ENCODE measurements at regions not wholly inside any gene's neighbourhood (a gene's known extent, or its start where the extent isn't known, plus 50 kb on each side); places are given as distances from the start of the nearest gene placed in this dataset.

GRCh38 chr3:64351713-64352638, 126.7 kb upstream of the PRICKLE2 start:
- peak; percentile 59 for DNase-seq

DNA sequence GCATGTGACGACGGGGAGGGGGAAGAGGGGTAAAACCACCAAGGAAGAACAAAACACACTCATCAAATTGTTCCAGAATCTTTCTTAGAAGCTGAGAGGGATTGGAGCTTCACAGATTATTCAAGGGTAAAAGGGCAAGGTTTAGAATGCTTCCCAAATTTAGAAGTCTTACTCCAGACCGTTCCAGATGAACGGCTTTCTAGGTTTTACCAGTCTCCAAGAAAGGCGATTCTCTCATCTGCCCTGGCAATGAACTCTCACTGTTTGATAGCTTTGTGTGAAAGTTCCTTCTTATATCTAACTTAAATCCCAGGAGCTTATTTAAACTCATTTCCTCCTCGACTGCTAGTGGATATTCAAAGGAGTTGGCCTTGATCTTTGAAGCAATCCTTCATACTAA, 124.3 kb upstream of the PRICKLE2 start:
- no peak for DNase-seq

- peak; percentile 70 for DNase-seq
These were observed 120.1 kb upstream of the PRICKLE2 start for GRCh38 chr3:64345371-64345770.

GRCh38 chr3:64344721-64345207, 119.5 kb upstream of the PRICKLE2 start:
- no peak for DNase-seq

DNA sequence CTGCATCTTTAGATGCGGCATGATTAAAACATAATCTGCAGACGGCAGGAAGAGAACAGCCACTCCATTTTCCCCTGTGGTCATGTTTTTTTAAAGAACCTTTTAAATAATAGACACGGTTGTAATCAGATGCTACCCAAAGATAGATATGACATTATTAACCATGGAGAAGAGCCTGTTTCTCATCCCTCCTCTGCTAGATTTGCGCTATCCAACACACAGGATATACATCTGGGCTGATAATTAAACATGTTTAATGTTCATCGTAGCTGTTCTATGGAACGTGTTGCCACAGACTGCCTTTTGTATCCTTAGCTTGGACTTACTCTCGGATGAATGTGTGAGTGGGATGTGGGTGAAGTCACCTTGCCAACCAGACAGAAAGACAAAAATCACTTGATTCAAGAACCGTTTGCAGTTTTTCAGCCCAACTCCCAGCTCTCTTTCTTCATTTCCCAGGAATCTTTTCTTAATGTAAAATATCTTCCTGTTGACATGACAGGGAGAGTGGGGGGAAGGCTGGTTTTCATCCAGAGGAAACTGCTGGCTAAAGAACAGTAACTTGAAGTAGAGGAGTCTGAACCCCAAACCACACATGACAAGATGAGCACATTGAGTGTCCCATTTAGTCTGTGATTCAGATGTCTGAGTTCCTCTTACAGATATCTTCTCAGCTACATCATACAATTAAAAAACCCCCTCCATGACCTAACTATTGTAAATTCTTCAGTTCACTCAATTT, 118.6 kb upstream of the PRICKLE2 start:
- DNase-seq: no peak

- no peak for DNase-seq
These were observed 117.8 kb upstream of the PRICKLE2 start for GRCh38 chr3:64342940-64343688.

DNA sequence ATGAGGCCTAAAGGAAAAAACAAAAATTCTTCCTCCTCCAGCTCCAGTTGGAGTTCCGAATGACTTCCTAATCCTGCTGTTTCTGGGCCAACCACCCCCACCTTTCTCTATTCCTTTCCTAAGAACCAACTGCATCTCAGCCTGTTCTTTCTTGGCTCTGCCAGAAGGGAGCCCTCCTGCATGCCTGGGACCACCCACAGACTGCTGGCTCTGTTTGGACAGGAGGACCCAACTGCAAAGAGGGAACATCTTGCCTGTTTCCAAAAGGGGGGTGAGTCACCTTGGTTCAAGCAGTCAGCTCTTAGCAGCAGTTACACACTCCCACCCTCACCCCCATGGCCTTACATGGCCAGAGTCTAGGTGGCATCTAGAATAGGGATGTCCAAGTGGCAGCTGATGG, 116.0 kb upstream of the PRICKLE2 start:
- no peak for DNase-seq

DNA sequence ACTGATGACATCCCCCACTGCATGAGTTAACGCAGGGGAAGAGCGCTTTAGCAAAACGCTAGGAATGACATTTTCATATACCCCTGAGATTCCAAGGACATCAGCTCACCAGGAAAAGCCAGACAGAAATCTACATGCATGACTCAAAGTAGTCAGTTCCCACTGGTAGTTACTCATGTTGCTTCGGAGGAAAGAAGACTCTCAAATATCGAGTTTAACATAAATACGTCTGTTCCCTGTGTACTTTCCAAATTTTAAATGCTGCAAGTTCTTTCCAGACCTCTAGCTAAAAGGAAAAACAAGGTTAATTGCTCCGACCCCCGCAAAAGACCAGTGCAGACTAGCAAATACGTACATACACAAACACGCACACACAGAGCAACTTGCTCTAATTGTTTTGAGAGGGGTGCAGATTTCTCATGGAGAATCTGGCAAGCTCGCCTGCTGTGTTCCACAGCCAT, 115.4 kb upstream of the PRICKLE2 start:
- no peak for DNase-seq

GRCh38 chr3:64336488-64336887, 111.2 kb upstream of the PRICKLE2 start:
- DNase-seq: no peak

- DNase-seq: no peak
These were observed 107.4 kb upstream of the PRICKLE2 start for GRCh38 chr3:64332459-64333350.

DNA sequence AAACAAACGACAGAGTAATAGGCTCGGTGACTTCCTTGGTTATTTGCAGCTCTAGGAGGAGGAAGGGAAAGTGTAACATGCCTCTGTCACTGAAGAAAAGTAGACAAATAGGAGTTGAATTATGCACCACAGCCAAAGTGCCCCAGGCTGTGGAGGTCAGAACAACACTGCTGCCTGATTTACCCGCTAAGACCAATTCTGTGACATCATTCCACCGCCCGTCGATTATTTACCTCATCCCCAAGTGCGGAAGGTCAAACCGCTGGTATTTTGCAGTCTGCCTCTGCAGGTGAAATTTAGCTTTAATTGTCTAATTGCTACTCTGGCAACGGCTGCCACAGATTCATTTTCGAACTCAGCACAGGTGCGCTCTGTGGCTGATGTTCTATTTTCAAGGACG, 106.3 kb upstream of the PRICKLE2 start:
- DNase-seq: no peak

GRCh38 chr3:64329037-64329436, 103.8 kb upstream of the PRICKLE2 start:
- DNase-seq: no peak

DNA sequence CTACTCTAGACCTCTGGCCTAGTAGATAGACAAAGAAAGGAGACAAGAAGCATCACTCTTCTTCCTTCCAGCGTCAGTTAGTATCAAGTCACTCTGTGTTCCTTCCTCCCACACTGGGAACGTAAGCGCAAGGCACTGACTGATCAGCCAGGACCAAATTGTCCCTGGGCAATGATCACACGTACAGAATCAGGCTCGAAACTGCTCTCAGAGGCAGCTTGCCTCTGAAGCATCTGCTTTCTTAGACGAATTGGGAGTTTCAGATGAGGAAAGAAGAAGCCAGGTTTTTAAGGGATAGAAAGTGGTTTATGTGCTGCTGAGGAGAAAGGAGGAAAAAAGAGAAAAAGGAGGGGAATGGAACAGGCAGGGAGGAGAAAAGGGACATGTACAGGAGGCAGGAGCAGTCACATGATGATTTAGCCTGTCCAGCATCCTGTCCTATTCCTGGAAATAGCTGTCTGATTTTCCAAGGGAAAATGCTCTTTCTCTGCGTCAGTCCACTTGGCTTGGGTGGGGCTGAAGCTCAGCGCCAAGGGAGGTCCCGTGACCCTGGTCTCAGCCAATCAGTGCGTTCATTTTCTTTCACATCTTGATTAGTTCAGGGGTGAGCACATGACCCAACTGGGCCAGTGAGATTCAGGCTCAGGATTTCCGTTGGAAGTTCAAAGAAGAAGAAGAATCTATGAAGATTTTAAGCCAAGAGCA, 102.0 kb upstream of the PRICKLE2 start:
- DNase-seq: no peak

DNA sequence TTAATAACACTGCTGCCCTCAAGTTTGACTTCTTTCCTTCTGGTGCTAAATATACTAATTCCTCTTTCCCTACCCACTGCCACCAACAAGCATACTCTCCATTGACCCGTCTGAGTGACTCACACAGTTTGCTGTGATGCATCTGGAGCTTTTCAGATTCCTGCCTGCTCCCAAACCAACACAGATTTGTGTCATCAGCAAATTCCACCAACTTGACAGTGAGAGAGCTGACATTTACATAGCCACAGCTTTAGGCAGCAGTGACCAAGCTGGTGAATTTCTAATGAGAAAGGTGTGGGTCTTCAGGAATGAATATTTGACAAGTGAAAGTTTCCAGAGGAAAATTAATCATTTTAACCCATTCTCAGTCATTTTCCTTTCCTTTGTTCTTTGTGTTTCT, 96.5 kb upstream of the PRICKLE2 start:
- DNase-seq: no peak

DNA sequence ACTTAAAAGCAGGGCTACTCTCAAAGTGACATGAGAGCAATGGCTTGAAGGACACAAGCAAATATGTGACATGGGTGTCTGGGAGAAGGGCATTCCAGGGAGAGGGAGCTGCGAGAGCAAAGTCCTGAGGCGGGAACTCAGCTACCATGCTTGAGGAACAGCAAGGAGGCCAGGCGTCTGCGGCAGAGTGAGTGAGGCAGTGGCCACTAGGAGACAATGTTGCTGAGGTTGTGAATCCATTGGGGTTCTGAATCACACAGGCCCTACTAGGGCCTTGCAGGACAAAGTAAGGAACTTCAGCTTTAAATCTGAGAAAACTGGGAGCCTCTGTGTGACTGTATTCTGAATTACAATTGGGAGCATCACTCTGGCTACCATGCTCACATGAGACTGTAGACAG, 94.1 kb upstream of the PRICKLE2 start:
- no peak for DNase-seq

DNA sequence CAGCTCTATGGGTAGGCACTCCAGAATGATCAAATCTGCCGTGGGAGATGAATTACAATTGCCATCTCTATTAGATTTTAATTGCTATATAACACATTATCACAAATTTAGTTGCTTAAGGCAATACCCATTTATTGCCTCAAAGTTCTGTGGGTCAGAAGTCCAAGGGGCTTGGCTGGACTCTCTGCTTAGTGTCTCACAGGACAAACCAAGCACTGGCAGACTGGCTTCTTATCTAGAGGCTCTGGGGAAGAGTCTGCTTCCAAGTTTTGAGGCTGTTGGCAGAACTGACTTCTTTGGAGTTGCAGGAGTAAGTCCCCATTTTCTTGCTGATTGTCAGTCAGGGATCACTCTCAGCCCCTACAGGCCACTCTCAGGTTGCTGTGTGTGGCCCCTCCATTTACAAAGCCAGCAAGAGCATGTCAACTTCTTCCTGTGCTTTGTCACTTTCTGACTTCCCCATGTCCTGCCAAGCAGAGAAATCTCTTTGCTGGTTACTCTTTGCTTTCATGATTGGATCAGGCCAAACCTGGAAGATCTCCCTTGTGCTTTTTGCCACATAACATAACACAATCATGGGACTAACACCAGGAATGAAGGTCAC, 93.5 kb upstream of the PRICKLE2 start:
- DNase-seq: no peak

DNA sequence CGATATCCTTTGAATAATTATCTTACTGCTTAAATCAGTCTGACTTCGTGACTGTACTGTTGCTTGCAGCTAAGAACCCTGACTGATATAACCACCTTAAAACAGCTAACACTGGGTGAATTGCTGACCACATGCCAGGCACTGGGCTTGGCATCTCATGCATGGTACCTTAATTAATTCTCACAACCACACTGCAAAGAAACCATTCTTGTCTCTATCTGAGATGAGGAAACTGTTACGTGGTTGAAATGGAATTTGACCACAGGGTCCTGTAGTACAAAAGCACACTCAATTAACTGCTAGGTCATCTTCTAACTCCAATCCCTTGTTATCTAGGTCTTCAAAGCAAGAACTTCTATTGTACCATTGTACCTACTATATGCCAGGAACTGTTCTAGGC, 92.7 kb upstream of the PRICKLE2 start:
- no peak for DNase-seq

GRCh38 chr3:64316971-64317370, 91.7 kb upstream of the PRICKLE2 start:
- no peak for DNase-seq

GRCh38 chr3:64311424-64312061, 86.3 kb upstream of the PRICKLE2 start:
- no peak for DNase-seq

- DNase-seq: no peak
These were observed 83.7 kb upstream of the PRICKLE2 start for GRCh38 chr3:64308931-64309330.

All from NCI-H2029 (cell line).